GM13976 (cell line): ENCODE measurements at regions not wholly inside any gene's neighbourhood (a gene's known extent, or its start where the extent isn't known, plus 50 kb on each side); places are given as distances from the start of the nearest gene placed in this dataset.

Experiments used
- DNase-seq: peaks from one replicate; pipeline ENCODE4 v3.0.0; 2012; ENCODE audit warnings: low spot score
- in situ Hi-C: fragments of 300-500 bp; cut with MboI; formaldehyde crosslinking; loops from one replicate; pipeline ENCODE4 v1.12.0; 2022; ENCODE audit warnings: low sequenced_read_pairs, mixed read lengths, inconsistent platforms; ENCODE audit not compliant: unreplicated experiment
- TF ChIP-seq, protein P1 (sequence below): IDR thresholded peaks from 2 replicates; pipeline ENCODE4 v1.5.1; 2012; ENCODE audit warnings: borderline replicate concordance, mild to moderate bottlenecking; ENCODE audit not compliant: insufficient read depth; ENCODE audit errors: extremely low read depth, missing control alignments, control extremely low read depth

DNA sequence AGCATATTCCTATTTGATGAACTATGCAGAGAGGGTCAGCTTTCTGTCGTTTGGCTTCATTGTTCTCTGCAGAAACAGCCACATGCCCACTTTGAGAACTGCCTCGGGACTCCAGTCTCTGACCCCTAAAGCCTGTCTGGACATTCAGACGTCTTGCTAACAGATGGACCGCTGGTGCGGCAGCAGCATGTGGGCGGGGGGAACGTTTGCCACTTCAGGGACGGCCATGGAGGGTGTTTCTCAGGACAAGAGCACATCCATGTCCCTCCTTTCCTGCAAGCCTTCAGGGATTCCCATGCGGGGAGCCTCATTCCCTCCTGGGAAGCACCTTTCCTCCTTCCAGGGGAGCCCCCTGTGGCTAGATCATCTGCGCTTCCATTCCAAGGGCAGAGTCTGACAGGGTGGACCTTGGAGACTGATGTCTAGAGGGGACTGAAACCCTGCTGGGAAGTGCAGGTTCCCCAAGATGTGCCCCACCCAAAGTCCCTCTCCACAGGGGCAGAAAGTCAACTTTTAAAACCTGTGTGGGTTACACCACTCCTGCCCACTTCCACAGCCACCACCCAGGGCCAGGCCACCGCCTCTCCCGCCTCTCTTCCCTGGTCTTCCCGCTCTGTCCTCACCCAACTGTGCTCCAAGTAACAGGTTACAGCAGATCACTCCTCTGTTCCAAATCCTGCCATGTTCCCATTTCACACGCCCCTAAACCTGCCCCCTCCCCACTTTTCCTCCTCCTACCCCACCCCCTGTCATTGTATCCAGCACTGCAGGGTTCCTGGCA lies 94.8 kb upstream of the PMEPA1 start:
- in situ Hi-C loops: no loop called here
- TF ChIP-seq, protein P1, sequence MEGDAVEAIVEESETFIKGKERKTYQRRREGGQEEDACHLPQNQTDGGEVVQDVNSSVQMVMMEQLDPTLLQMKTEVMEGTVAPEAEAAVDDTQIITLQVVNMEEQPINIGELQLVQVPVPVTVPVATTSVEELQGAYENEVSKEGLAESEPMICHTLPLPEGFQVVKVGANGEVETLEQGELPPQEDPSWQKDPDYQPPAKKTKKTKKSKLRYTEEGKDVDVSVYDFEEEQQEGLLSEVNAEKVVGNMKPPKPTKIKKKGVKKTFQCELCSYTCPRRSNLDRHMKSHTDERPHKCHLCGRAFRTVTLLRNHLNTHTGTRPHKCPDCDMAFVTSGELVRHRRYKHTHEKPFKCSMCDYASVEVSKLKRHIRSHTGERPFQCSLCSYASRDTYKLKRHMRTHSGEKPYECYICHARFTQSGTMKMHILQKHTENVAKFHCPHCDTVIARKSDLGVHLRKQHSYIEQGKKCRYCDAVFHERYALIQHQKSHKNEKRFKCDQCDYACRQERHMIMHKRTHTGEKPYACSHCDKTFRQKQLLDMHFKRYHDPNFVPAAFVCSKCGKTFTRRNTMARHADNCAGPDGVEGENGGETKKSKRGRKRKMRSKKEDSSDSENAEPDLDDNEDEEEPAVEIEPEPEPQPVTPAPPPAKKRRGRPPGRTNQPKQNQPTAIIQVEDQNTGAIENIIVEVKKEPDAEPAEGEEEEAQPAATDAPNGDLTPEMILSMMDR: no peak
- DNase-seq: no peak

DNA sequence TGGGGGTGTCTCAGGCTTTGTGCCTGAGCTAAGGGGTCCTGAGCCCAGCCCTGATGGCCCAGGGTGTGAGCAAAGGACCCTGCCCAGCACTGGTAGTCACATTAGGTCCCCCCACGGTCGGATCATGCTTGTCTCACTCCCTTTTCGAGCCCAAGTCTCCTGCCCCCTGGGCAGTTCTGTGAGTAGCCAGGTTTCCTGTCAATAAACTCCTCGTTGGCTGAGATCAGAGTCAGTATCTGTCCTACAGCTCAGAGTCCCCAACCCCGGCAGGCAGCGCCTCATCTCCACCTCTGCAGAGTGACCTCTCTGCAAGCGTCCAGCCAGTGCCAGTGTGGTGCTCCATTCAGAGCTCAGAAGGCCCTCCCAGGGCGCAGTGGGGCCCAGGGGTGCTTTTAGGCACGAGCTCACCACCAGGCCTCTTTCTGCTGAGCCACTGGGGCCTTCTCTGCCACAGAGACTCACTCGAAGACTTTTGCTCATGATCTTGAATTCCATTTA lies 93.7 kb upstream of the PMEPA1 start:
- TF ChIP-seq, protein P1: no peak
- in situ Hi-C loops: no loop called here
- no peak for DNase-seq

DNA sequence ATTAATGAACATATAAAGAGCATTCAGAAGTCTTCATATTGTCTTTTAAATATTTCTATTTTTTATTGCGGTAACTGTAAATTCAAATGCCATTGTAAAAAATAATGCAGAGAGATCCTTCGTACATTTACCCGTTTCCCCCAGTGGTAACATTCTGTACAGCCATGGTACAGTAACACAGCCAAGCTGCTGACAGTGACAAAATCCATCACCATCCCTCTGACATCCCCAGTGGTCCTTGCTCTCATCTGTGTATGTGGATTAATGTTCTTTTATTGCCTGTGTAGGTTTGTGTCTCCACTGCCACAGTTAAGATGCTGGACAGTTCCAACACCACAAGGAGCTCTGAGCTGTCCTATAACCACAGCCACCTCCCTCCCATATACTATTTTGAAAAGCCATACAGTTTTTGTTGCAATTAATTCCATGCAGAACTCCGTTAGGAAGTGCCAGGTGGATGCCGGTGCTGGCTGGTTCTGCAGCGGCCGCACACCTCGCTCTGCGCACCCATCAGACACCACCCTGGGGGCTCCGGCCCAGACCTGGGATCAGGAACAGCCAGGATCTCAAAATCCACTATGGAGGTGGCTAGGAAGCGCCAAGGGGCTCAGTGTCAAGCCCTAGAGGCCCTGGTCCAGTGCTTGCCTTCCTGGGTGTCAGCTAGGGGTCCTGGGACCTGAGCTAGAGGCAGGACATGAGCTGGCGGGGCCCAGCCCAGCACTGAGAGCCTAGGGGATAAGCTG lies 93.1 kb upstream of the PMEPA1 start:
- in situ Hi-C loops: no loop called here

DNA sequence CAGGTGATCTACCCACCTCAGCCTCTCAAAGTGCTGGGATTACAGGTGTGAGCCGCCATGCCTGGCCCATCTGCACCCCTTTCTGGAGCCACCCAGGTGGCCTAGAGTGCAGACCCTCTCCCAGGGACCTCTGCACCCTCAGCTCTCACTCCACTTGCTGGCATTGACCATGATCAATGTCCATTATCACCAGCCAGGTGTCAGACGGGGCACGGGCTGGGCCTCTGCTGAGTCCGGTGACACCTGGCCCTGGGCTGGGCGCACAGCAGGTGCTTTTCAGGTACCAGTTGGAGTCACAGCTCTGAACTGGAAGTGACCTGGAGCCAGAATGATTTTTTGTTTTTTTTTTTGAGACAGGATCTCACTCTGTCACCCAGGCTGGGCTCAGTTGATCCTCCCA lies 91.8 kb upstream of the PMEPA1 start:
- in situ Hi-C loops: no loop called here
- TF ChIP-seq, protein P1: no peak
- no peak for DNase-seq

More for the DNA sequence above, 93.1 kb upstream of the PMEPA1 start:
- DNase-seq: no peak
- TF ChIP-seq, protein P1: no peak

DNA sequence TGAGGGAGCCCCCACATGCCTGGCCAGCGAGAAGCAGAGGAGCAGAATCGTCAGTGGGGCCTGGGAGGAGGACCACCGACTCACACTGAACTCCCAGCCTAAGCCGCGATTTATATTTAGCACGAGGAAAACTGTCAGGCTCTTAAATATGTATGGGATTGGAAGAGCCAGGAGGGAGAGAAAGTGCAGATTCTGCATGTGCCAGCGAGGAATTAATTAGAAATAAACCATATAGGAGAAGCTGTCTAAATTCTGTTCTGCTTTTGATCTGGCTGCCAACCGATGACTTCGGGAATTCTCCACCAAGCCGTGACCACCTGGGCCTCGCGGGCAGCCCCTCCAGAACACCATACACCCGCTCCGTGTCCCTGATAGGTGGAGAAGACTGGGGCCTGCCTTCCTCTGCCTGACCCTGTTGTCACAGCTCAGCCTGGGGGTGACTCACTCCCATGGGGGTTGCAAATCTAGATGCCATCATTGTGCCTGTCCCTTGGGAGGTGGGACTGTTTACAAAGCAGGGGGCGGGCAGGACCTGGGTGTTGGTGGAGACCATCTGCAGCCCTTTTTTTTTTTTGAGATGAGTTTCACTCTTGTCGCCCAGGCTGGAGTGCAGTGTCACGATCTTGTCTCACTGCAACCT lies 91.1 kb upstream of the PMEPA1 start:
- in situ Hi-C loops: no loop called here
- DNase-seq: no peak
- TF ChIP-seq, protein P1: no peak

DNA sequence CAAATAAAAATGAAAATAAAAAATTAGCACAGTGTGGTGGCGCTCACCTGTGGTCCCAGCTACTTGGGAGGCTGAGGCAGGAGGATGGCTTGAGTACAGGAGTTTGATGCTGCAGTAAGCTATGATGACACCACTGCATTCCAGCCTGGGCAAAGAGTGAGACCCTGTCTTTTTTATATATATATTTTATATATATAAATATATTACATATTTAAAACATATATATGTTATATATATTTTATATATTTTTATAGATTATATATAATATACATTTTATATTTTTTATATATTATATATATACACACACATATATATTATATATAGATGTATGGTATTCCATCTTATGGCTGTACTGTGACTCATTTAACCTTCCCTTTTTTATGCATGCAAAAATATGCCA lies 87.6 kb upstream of the PMEPA1 start:
- DNase-seq: no peak
- in situ Hi-C loops: no loop called here
- TF ChIP-seq, protein P1: no peak
